H1 (cell line): ENCODE measurements at regions not wholly inside any gene's neighbourhood (a gene's known extent, or its start where the extent isn't known, plus 50 kb on each side); places are given as distances from the start of the nearest gene placed in this dataset.

ENCODE experiments used
- SIN3A ChIP-seq, 2 experiments: IDR thresholded peaks in 1 of 2; conservative IDR thresholded peaks in 1 of 2; 2 replicates each; pipeline ENCODE4 v1.6.1; 2011 to 2012; ENCODE audit warnings: low read length in 2 of 2, improper control_type of control experiment in 1 of 2, low read depth in 1 of 2, mild to moderate bottlenecking in 1 of 2
- USF2 ChIP-seq: IDR thresholded peaks from 2 replicates; pipeline ENCODE4 v1.6.1; 2011; ENCODE audit warnings: low read length, improper control_type of control experiment
- YY1 ChIP-seq: IDR thresholded peaks from 2 replicates; pipeline ENCODE4 v1.6.1; 2011; ENCODE audit warnings: low read depth, mild to moderate bottlenecking, low read length

GRCh38 chr6:167660424-167660823, 166.3 kb upstream of the AFDN start (continued):
- no peak for TF ChIP-seq USF2
- no peak for TF ChIP-seq YY1
- TF ChIP-seq SIN3A (conservative IDR thresholded peaks at IDR 0.05 in 1 of 2, IDR thresholded peaks at IDR 0.05 in 1 of 2; ENCODE audit: low read depth in 1 of 2, low read length in 2 of 2), result no peak
